Body of pancreas (tissue), 4 donors: ENCODE measurements at regions not wholly inside any gene's neighbourhood (a gene's known extent, or its start where the extent isn't known, plus 50 kb on each side); places are given as distances from the start of the nearest gene placed in this dataset.

Source experiments
- POLR2A ChIP-seq, 3 donors: fragments of 450-650 bp; IDR thresholded peaks; one replicate each; pipeline ENCODE4 v1.6.1; 2016; ENCODE audit warnings: antibody characterized with exemption in 3 of 3, mild to moderate bottlenecking in 2 of 3
- TF ChIP-seq, protein P1 (sequence below), 7 experiments: fragments of 450-650 bp in 4 of 7; fragments of 200-600 bp in 3 of 7; sonication (generic) in 3 of 7; IDR thresholded peaks; one replicate each; pipeline ENCODE4 v1.5.1; 2016 to 2019; ENCODE audit warnings: antibody characterized with exemption in 7 of 7

DNA sequence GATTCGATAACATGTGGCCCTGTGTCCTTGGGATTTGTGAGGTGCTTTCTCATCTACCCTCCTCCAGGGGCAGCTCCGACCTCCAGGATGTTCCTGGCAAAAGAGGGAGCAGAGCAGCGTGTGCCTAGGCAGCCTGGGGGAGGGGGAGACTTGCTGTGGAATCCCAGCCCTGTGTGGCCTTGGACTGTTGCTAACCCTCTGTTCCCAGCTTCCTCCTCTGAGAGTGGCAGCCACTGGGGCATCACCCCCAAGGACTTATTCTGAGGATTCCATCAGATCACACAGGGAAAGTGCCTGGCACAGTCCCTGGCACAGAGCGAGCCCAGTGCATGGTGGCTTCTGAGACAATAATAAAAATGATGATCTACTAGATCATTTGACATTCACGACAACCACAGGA, 265.1 kb upstream of the MVB12B start:
- TF ChIP-seq, protein P1, sequence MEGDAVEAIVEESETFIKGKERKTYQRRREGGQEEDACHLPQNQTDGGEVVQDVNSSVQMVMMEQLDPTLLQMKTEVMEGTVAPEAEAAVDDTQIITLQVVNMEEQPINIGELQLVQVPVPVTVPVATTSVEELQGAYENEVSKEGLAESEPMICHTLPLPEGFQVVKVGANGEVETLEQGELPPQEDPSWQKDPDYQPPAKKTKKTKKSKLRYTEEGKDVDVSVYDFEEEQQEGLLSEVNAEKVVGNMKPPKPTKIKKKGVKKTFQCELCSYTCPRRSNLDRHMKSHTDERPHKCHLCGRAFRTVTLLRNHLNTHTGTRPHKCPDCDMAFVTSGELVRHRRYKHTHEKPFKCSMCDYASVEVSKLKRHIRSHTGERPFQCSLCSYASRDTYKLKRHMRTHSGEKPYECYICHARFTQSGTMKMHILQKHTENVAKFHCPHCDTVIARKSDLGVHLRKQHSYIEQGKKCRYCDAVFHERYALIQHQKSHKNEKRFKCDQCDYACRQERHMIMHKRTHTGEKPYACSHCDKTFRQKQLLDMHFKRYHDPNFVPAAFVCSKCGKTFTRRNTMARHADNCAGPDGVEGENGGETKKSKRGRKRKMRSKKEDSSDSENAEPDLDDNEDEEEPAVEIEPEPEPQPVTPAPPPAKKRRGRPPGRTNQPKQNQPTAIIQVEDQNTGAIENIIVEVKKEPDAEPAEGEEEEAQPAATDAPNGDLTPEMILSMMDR (IDR thresholded peaks at IDR 0.05), result no peak
- TF ChIP-seq POLR2A (IDR thresholded peaks at IDR 0.05), result no peak
